NCI-H1105 treated with DMSO at 0.1 percent for 48 hours (cell line): ENCODE measurements at regions not wholly inside any gene's neighbourhood (a gene's known extent, or its start where the extent isn't known, plus 50 kb on each side); places are given as distances from the start of the nearest gene placed in this dataset.
"Not testable (repeated sequence)": the region's sequence is repeated elsewhere in the genome, so short reads cannot be mapped to it uniquely, and the experiment has no call there.

ENCODE experiments used
- DNase-seq: peaks from one replicate; lab custom pipeline; 2025; lab: John Stamatoyannopoulos, UW

GRCh38 chr22:22296047-22296446, 51.5 kb downstream of the VPREB1 start:
- DNase-seq = not testable (repeated sequence)

GRCh38 chr22:22297159-22297793, 52.7 kb downstream of the VPREB1 start:
- not testable (repeated sequence) for DNase-seq

GRCh38 chr22:22297794-22298653, 53.4 kb downstream of the VPREB1 start:
- DNase-seq = peak; percentile 55

- not testable (repeated sequence) for DNase-seq
Observed at GRCh38 chr22:22298654-22299009, 54.0 kb downstream of the VPREB1 start.

- DNase-seq = not testable (repeated sequence)
Observed at GRCh38 chr22:22300511-22300910, 55.9 kb downstream of the VPREB1 start.

GRCh38 chr22:22300946-22301345, 56.4 kb downstream of the VPREB1 start:
- not testable (repeated sequence) for DNase-seq

- no peak for DNase-seq
Observed at GRCh38 chr22:22316589-22316988, 72.0 kb downstream of the VPREB1 start.

GRCh38 chr22:22318723-22319465, 74.3 kb downstream of the VPREB1 start:
- DNase-seq = no peak

- peak; percentile 49 for DNase-seq
Observed at GRCh38 chr22:22321743-22322611, 77.4 kb downstream of the VPREB1 start.

GRCh38 chr22:22322792-22323191, 78.2 kb downstream of the VPREB1 start:
- DNase-seq = no peak

- DNase-seq = no peak
Observed at GRCh38 chr22:22327723-22328122, 83.1 kb downstream of the VPREB1 start.

- no peak for DNase-seq
Observed at GRCh38 chr22:22329792-22330191, 85.2 kb downstream of the VPREB1 start.

GRCh38 chr22:22335640-22336039, 91.1 kb downstream of the VPREB1 start:
- not testable (repeated sequence) for DNase-seq

GRCh38 chr22:22336333-22336732, 91.7 kb downstream of the VPREB1 start:
- DNase-seq = not testable (repeated sequence)

- DNase-seq = not testable (repeated sequence)
Observed at GRCh38 chr22:22338778-22339177, 94.2 kb downstream of the VPREB1 start.

- DNase-seq = no peak
Observed at GRCh38 chr22:22341736-22342135, 97.2 kb downstream of the VPREB1 start.

GRCh38 chr22:22342697-22343580, 98.4 kb downstream of the VPREB1 start:
- DNase-seq = peak; percentile 42

GRCh38 chr22:22343581-22344296, 99.2 kb downstream of the VPREB1 start:
- no peak for DNase-seq

- DNase-seq = no peak
Observed at GRCh38 chr22:22344430-22344829, 99.8 kb downstream of the VPREB1 start.

- DNase-seq = no peak
Observed at GRCh38 chr22:22345781-22346180, 101.2 kb downstream of the VPREB1 start.
